Kidney glomerular epithelial cell (primary cell): ENCODE measurements at regions not wholly inside any gene's neighbourhood (a gene's known extent, or its start where the extent isn't known, plus 50 kb on each side); places are given as distances from the start of the nearest gene placed in this dataset.
A peak's percentile ranks its signal among the peaks of the same experiment; 100 is the strongest.
"Not testable (repeated sequence)": the region's sequence is repeated elsewhere in the genome, so short reads cannot be mapped to it uniquely, and the experiment has no call there.

Source experiments
- DNase-seq: peaks from one replicate; lab custom pipeline; 2025; lab: John Stamatoyannopoulos, UW

- DNase-seq: not testable (repeated sequence)
Measured at GRCh38 chr10:46645110-46645509, 66.2 kb downstream of the SYT15 start.

- DNase-seq: not testable (repeated sequence)
Measured at GRCh38 chr10:46646132-46646531, 67.2 kb downstream of the SYT15 start.

GRCh38 chr10:46650967-46651366, 72.0 kb downstream of the SYT15 start:
- DNase-seq: not testable (repeated sequence)

- not testable (repeated sequence) for DNase-seq
Measured at GRCh38 chr10:46657437-46657836, 78.5 kb downstream of the SYT15 start.

- DNase-seq: not testable (repeated sequence)
Measured at GRCh38 chr10:46660027-46660834, 81.3 kb downstream of the SYT15 start.

- DNase-seq: not testable (repeated sequence)
Measured at GRCh38 chr10:46660835-46661164, 81.9 kb downstream of the SYT15 start.

- DNase-seq: not testable (repeated sequence)
Measured at GRCh38 chr10:46665536-46665935, 86.6 kb downstream of the SYT15 start.

GRCh38 chr10:46668357-46668997, 89.5 kb downstream of the SYT15 start:
- not testable (repeated sequence) for DNase-seq

- not testable (repeated sequence) for DNase-seq
Measured at GRCh38 chr10:46677836-46678435, 99.0 kb downstream of the SYT15 start.

- DNase-seq: not testable (repeated sequence)
Measured at GRCh38 chr10:46691397-46691796, 112.5 kb downstream of the SYT15 start.

- not testable (repeated sequence) for DNase-seq
Measured at GRCh38 chr10:46693218-46693617, 114.3 kb downstream of the SYT15 start.

- DNase-seq: not testable (repeated sequence)
Measured at GRCh38 chr10:46717264-46717663, 138.3 kb downstream of the SYT15 start.

- not testable (repeated sequence) for DNase-seq
Measured at GRCh38 chr10:46718014-46718413, 139.1 kb downstream of the SYT15 start.

- peak; percentile 38 for DNase-seq
Measured at GRCh38 chr10:46720386-46720785, 141.5 kb downstream of the SYT15 start.

GRCh38 chr10:46720811-46721518, 142.0 kb downstream of the SYT15 start:
- DNase-seq: peak; percentile 17

- DNase-seq: not testable (repeated sequence)
Measured at GRCh38 chr10:46724258-46724657, 145.3 kb downstream of the SYT15 start.

GRCh38 chr10:46728359-46728758, 149.4 kb downstream of the SYT15 start:
- DNase-seq: not testable (repeated sequence)

- not testable (repeated sequence) for DNase-seq
Measured at GRCh38 chr10:46730729-46731128, 151.8 kb downstream of the SYT15 start.

GRCh38 chr10:46733635-46734261, 154.8 kb downstream of the SYT15 start:
- DNase-seq: not testable (repeated sequence)

- not testable (repeated sequence) for DNase-seq
Measured at GRCh38 chr10:46734262-46734642, 155.3 kb downstream of the SYT15 start.

GRCh38 chr10:46739919-46740318, 161.0 kb downstream of the SYT15 start:
- DNase-seq: not testable (repeated sequence)

GRCh38 chr10:46740368-46740767, 161.4 kb downstream of the SYT15 start:
- not testable (repeated sequence) for DNase-seq
